HCT116 (cell line): ENCODE measurements at regions not wholly inside any gene's neighbourhood (a gene's known extent, or its start where the extent isn't known, plus 50 kb on each side); places are given as distances from the start of the nearest gene placed in this dataset.

Source experiments
- ATAC-seq: fragments of 200-7000 bp; cut with Tn5 transposase; 2 replicates; pipeline ENCODE4 v1.9.1; 2020; ENCODE audit warnings: mild to moderate bottlenecking, moderate library complexity
- BruUV-seq: library from RNA; stranded (reverse); fragments of 400-500 nt; replicated peaks from 2 replicates; lab custom pipeline; 2021; lab: Mats Ljungman, UMichigan
- CTCF ChIA-PET: fragments of 300-600 bp; sonication (Branson Sonifier 250); formaldehyde crosslinking; loops from one replicate; lab custom pipeline; 2021; ENCODE audit warnings: antibody characterized with exemption; lab: Charles Lee
- POLR2A ChIA-PET: fragments of 300-600, 350-600 bp; sonication (Branson Sonifier 250); formaldehyde crosslinking; loops from one replicate; lab custom pipeline; 2021; ENCODE audit warnings: antibody characterized with exemption; lab: Charles Lee
- RAD21 ChIA-PET, 2 experiments: fragments of 300-600 bp; sonication (Branson Sonifier 250); formaldehyde crosslinking; loops; one replicate each; lab custom pipeline; 2023; ENCODE audit warnings: low total read pairs in 2 of 2; ENCODE audit not compliant: uncharacterized antibody in 2 of 2, unreplicated experiment in 2 of 2, low non-redundant PET in 1 of 2; lab: Charles Lee
- DNase-seq: peaks from one replicate; pipeline ENCODE4 v3.0.0-alpha.2; 2010; ENCODE audit warnings: low read depth, low spot score
- H2AFZ ChIP-seq: fragments of 200-600 bp; shearing (Covaris generic), sonication (generic); 2 replicates; pipeline ENCODE4 v1.6.1; 2017; ENCODE audit warnings: low read depth, mixed run types, mixed read lengths, antibody characterized with exemption, low read length; ENCODE audit not compliant: poor library complexity, severe bottlenecking
- H3K27ac ChIP-seq: 2 replicates; pipeline ENCODE4 v1.5.1; 2012; ENCODE audit warnings: low read depth, low read length
- H3K27me3 ChIP-seq: fragments of 200-600 bp; sonication (generic); 2 replicates; pipeline ENCODE4 v1.6.1; 2016; ENCODE audit warnings: mixed run types, low read length, mixed read lengths; ENCODE audit not compliant: insufficient read depth
- H3K36me3 ChIP-seq, 2 experiments: fragments of 200-500 bp in 1 of 2; fragments of 200-600 bp in 1 of 2; sonication (Bioruptor generic) in 1 of 2; sonication (generic) in 1 of 2; 2 replicates each; pipeline versions ENCODE4 v1.5.1 to v1.6.1; 2014 to 2016; ENCODE audit warnings: low read length in 2 of 2, inconsistent platforms in 1 of 2, mixed read lengths in 1 of 2, mixed run types in 1 of 2; ENCODE audit not compliant: insufficient read depth in 2 of 2, control insufficient read depth in 1 of 2
- H3K4me1 ChIP-seq, 2 experiments: fragments of 200-600 bp in 1 of 2; sonication (generic) in 1 of 2; 2 replicates each; pipeline versions ENCODE4 v1.5.1 to v1.6.1; 2012 to 2017; ENCODE audit warnings: low read length in 2 of 2, inconsistent platforms in 1 of 2, mild to moderate bottlenecking in 1 of 2, mixed read lengths in 1 of 2, mixed run types in 1 of 2, moderate library complexity in 1 of 2; ENCODE audit not compliant: insufficient read depth in 2 of 2, control insufficient read depth in 1 of 2
- H3K4me2 ChIP-seq: fragments of 200-600 bp; sonication (generic); 2 replicates; pipeline ENCODE4 v1.6.1; 2017; ENCODE audit warnings: mixed run types, low read length, mixed read lengths
- H3K4me3 ChIP-seq, 2 experiments: fragments of 200-600 bp in 1 of 2; sonication (generic) in 1 of 2; replicated peaks in 1 of 2; 2 replicates each; pipeline ENCODE4 v1.5.1; 2011 to 2016; ENCODE audit warnings: low read length in 2 of 2, control low read depth in 1 of 2, low read depth in 1 of 2, mild to moderate bottlenecking in 1 of 2, mixed read lengths in 1 of 2, mixed run types in 1 of 2
- H3K79me2 ChIP-seq: fragments of 200-600 bp; sonication (generic); 2 replicates; pipeline ENCODE4 v1.6.1; 2017; ENCODE audit warnings: mild to moderate bottlenecking, mixed run types, low read length, moderate library complexity, mixed read lengths; ENCODE audit not compliant: insufficient read depth
- H3K9ac ChIP-seq: fragments of 200-600 bp; sonication (generic); 2 replicates; pipeline ENCODE4 v1.6.1; 2016; ENCODE audit warnings: low read length, mixed read lengths
- H3K9me2 ChIP-seq: fragments of 200-600 bp; sonication (generic), shearing (Covaris generic); 2 replicates; pipeline ENCODE4 v1.6.1; 2017; ENCODE audit warnings: mixed run types, mild to moderate bottlenecking, moderate library complexity; ENCODE audit not compliant: insufficient read depth
- H3K9me3 ChIP-seq, 2 experiments: fragments of 200-500 bp in 1 of 2; fragments of 200-600 bp in 1 of 2; sonication (Bioruptor generic) in 1 of 2; sonication (generic) in 1 of 2; 2 replicates each; pipeline ENCODE4 v1.6.1; 2014 to 2017; ENCODE audit warnings: low read length in 2 of 2, mixed read lengths in 2 of 2, inconsistent platforms in 1 of 2, low read depth in 1 of 2, mild to moderate bottlenecking in 1 of 2, mixed run types in 1 of 2, moderate library complexity in 1 of 2; ENCODE audit not compliant: control insufficient read depth in 1 of 2, insufficient read depth in 1 of 2
- H4K20me1 ChIP-seq: fragments of 200-600 bp; sonication (generic), shearing (Covaris generic); 2 replicates; pipeline ENCODE4 v1.6.1; 2017; ENCODE audit warnings: mixed run types, mild to moderate bottlenecking, moderate library complexity; ENCODE audit not compliant: insufficient read depth
- ATF3 ChIP-seq: IDR thresholded peaks from 2 replicates; pipeline ENCODE4 v1.6.1; 2012
- CBX3 ChIP-seq: IDR thresholded peaks from 2 replicates; pipeline ENCODE4 v1.6.1; 2012; ENCODE audit warnings: low read depth
- CEBPB ChIP-seq: IDR thresholded peaks from 2 replicates; pipeline ENCODE4 v1.6.1; 2012; ENCODE audit warnings: low read depth
- CTCF ChIP-seq, 3 experiments: fragments of 200-600 bp in 1 of 3; sonication (generic) in 1 of 3; IDR thresholded peaks in 2 of 3; conservative IDR thresholded peaks in 1 of 3; 2 replicates each; pipeline ENCODE4 v1.5.1; 2012 to 2017; ENCODE audit warnings: low read depth in 2 of 3, low read length in 2 of 3, antibody characterized with exemption in 1 of 3, borderline replicate concordance in 1 of 3, control low read depth in 1 of 3, mild to moderate bottlenecking in 1 of 3, mixed read lengths in 1 of 3, mixed run types in 1 of 3, moderate library complexity in 1 of 3; ENCODE audit not compliant: insufficient read depth in 1 of 3
- EGR1 ChIP-seq: IDR thresholded peaks from 2 replicates; pipeline ENCODE4 v1.6.1; 2012; ENCODE audit warnings: low read depth
- ELF1 ChIP-seq: IDR thresholded peaks from 2 replicates; pipeline ENCODE4 v1.6.1; 2012; ENCODE audit warnings: low read depth, borderline replicate concordance
- EZH2 ChIP-seq: fragments of 200-600 bp; sonication (generic); IDR thresholded peaks from 2 replicates; pipeline ENCODE4 v1.6.1; 2017; ENCODE audit warnings: antibody characterized with exemption, mixed run types
- EZH2phosphoT487 ChIP-seq: fragments of 200-600 bp; IDR thresholded peaks from 2 replicates; pipeline ENCODE4 v1.6.1; 2018; ENCODE audit warnings: antibody characterized with exemption, borderline replicate concordance
- FOSL1 ChIP-seq: IDR thresholded peaks from 2 replicates; pipeline ENCODE4 v1.6.1; 2012; ENCODE audit warnings: low read depth
- JUND ChIP-seq: IDR thresholded peaks from 2 replicates; pipeline ENCODE4 v1.6.1; 2012
- POLR2A ChIP-seq: IDR thresholded peaks from 2 replicates; pipeline ENCODE4 v1.7.0; 2011; ENCODE audit warnings: borderline replicate concordance; ENCODE audit not compliant: insufficient read depth, insufficient read length; ENCODE audit errors: extremely low read depth
- RAD21 ChIP-seq: IDR thresholded peaks from 2 replicates; pipeline ENCODE4 v1.6.1; 2012; ENCODE audit warnings: low read depth, mild to moderate bottlenecking
- REST ChIP-seq: IDR thresholded peaks from 2 replicates; pipeline ENCODE4 v1.6.1; 2012; ENCODE audit warnings: low read depth
- SIN3A ChIP-seq: IDR thresholded peaks from 2 replicates; pipeline ENCODE4 v1.6.1; 2012; ENCODE audit warnings: low read depth
- SP1 ChIP-seq: IDR thresholded peaks from 2 replicates; pipeline ENCODE4 v1.6.1; 2012; ENCODE audit warnings: low read depth
- TCF7L2 ChIP-seq: IDR thresholded peaks from 2 replicates; pipeline ENCODE4 v1.7.0; 2011; ENCODE audit warnings: borderline replicate concordance, inconsistent platforms; ENCODE audit not compliant: insufficient read depth, insufficient read length; ENCODE audit errors: extremely low read depth
- ZBTB33 ChIP-seq: IDR thresholded peaks from 2 replicates; pipeline ENCODE4 v1.6.1; 2011; ENCODE audit warnings: mild to moderate bottlenecking, low read length, moderate library complexity; ENCODE audit not compliant: insufficient replicate concordance; ENCODE audit errors: extremely low read depth
- ZFX ChIP-seq: fragments of 450-650 bp; IDR thresholded peaks from 2 replicates; pipeline ENCODE4 v1.6.1; 2017
- ZNF274 ChIP-seq: fragments of 200-500 bp; sonication (Bioruptor generic); IDR thresholded peaks from 2 replicates; pipeline ENCODE4 v1.6.1; 2014; ENCODE audit warnings: mild to moderate bottlenecking, low read depth, low read length, inconsistent platforms
- intact Hi-C: fragments of 100-400 bp; cut with micrococcal nuclease; formaldehyde crosslinking; loops from 2 replicates; pipeline ENCODE4 v1.10.0; 2022

GRCh38 chr13:38073931-38074330 lies 204.4 kb upstream of the TRPC4 start:
- no peak overlapping the region for H3K4me2 ChIP-seq
- intact Hi-C loops = no loop called here
- TF ChIP-seq EZH2 (no peak), RAD21 (no peak), CEBPB (no peak), TCF7L2 (no peak), REST (no peak), ZBTB33 (no peak), EZH2phosphoT487 (no peak), EGR1 (no peak), ZFX (no peak), ELF1 (no peak), JUND (no peak), POLR2A (no peak), ATF3 (no peak), SIN3A (no peak), CTCF (IDR thresholded peaks at IDR 0.05 in 2 of 3, conservative IDR thresholded peaks at IDR 0.05 in 1 of 3; ENCODE audit: borderline replicate concordance in 1 of 3, insufficient read depth in 1 of 3, low read depth in 2 of 3, low read length in 2 of 3) (no peak), CBX3 (no peak), ZNF274 (no peak), SP1 (no peak), FOSL1 (no peak)
- TF ChIP-seq, all 23 proteins: peak for 0
- Histone ChIP-seq H3K79me2 (no peaks in the 10 kb centered on the region), H3K27ac (no peak overlapping the region), H4K20me1 (no peaks in the 10 kb centered on the region), H2AFZ (no peak overlapping the region), H3K4me1 (no peaks in the 10 kb centered on the region), H3K4me3 (no peak overlapping the region), H3K9me3 (peaks cover 3 to 19% of the 10 kb centered on the region in 2 experiments; a peak in 2 of 4 replicates), H3K9me2 (no peaks in the 10 kb centered on the region), H3K27me3 (no peaks in the 10 kb centered on the region), H3K36me3 (no peaks in the 10 kb centered on the region), H3K9ac (no peak overlapping the region)
- CTCF ChIA-PET = no interaction called here
- no TSS peak for BruUV-seq
- POLR2A ChIA-PET = no interaction called here
- DNase-seq (no peak), ATAC-seq (no peak)
- RAD21 ChIA-PET = no interaction called here
